ENCODE measurements at regions not wholly inside any gene's neighbourhood (a gene's known extent, or its start where the extent isn't known, plus 50 kb on each side); places are given as distances from the start of the nearest gene placed in this dataset.

GRCh38 chr14:53384073-53384472 lies 230.9 kb upstream of the DDHD1 start:
- Histone ChIP-seq H3K79me2 (ENCODE audit: insufficient read depth) (no peaks in the 10 kb centered on the region), H3K27ac (ENCODE audit: low read depth in 2 of 2, low read length in 1 of 2) (no peak overlapping the region), H3K36me3 (replicated peaks in 1 of 2; ENCODE audit: control insufficient read depth in 1 of 2, insufficient read depth in 2 of 2, low read length in 1 of 2) (no peaks in the 10 kb centered on the region), H3K4me3 (ENCODE audit: low read depth in 2 of 2, low read length in 1 of 2) (no peak overlapping the region), H3K9me3 (no peaks in the 10 kb centered on the region), H4K20me1 (ENCODE audit: insufficient read depth) (no peaks in the 10 kb centered on the region), H3K27me3 (ENCODE audit: insufficient read depth) (no peaks in the 10 kb centered on the region), H3K9me2 (no peaks in the 10 kb centered on the region), H3F3A (replicated peaks; ENCODE audit: insufficient read depth) (no peaks in the 10 kb centered on the region), H3K9ac (no peak overlapping the region), H3K4me1 (ENCODE audit: control insufficient read depth in 1 of 2, insufficient read depth in 2 of 2, low read depth in 1 of 2, low read length in 1 of 2) (no peaks in the 10 kb centered on the region), H3K4me2 (no peak overlapping the region), H2AFZ (ENCODE audit: low read depth) (no peak overlapping the region)
- no peak for DNase-seq
- ChIA-PET POLR2A (no interaction called here), CTCF (no interaction called here)
- no peak for TF ChIP-seq REST (IDR thresholded peaks at IDR 0.05; ENCODE audit: low read depth, low read length)
- no peak for TF ChIP-seq USF1 (IDR thresholded peaks at IDR 0.05; ENCODE audit: borderline replicate concordance, low read depth)
- TF ChIP-seq FOXM1 (IDR thresholded peaks at IDR 0.05; ENCODE audit: low read depth), result no peak
- TF ChIP-seq FOSL2 (IDR thresholded peaks at IDR 0.05; ENCODE audit: borderline replicate concordance, low read depth), result no peak
- WGBS (ENCODE audit: low lambda C conversion rate), result 0% methylated on average over 1 of the region's 1 CpG

- 66% methylated on average over 2 of the region's 2 CpGs for WGBS (ENCODE audit: low lambda C conversion rate)
- TF ChIP-seq REST (IDR thresholded peaks at IDR 0.05; ENCODE audit: low read depth, low read length) (no peak), ZBTB33 (IDR thresholded peaks at IDR 0.05; ENCODE audit: borderline replicate concordance, low read depth) (no peak), FOSL2 (IDR thresholded peaks at IDR 0.05; ENCODE audit: borderline replicate concordance, low read depth) (no peak), GABPA (IDR thresholded peaks at IDR 0.05; ENCODE audit: low read depth) (no peak), SIN3A (IDR thresholded peaks at IDR 0.05; ENCODE audit: borderline replicate concordance, low read depth, low read length) (no peak), EZH2phosphoT487 (IDR thresholded peaks at IDR 0.05; ENCODE audit: borderline replicate concordance, low read depth) (no peak), SMC3 (IDR thresholded peaks at IDR 0.05; ENCODE audit: low read depth, low read length) (no peak), MAX (IDR thresholded peaks at IDR 0.05; ENCODE audit: low read depth) (no peak), USF2 (IDR thresholded peaks at IDR 0.05; ENCODE audit: borderline replicate concordance, low read depth, low read length) (no peak), PBX3 (IDR thresholded peaks at IDR 0.05) (no peak), CHD2 (IDR thresholded peaks at IDR 0.05; ENCODE audit: low read length, partially characterized antibody) (no peak), RFX5 (IDR thresholded peaks at IDR 0.05; ENCODE audit: low read length) (no peak)
These were observed 228.8 kb upstream of the DDHD1 start for GRCh38 chr14:53381895-53382294.

More at GRCh38 chr14:53381895-53382294, 228.8 kb upstream of the DDHD1 start:
- no peak overlapping the region for H2AFZ ChIP-seq (ENCODE audit: low read depth)
- H3K27ac ChIP-seq (ENCODE audit: low read depth in 2 of 2, low read length in 1 of 2), result no peak overlapping the region
- H3K4me3 ChIP-seq (ENCODE audit: low read depth in 2 of 2, low read length in 1 of 2), result no peak overlapping the region
- no peaks in the 10 kb centered on the region for H3K9me3 ChIP-seq
- H3K27me3 ChIP-seq (ENCODE audit: insufficient read depth), result no peaks in the 10 kb centered on the region
- no peak for DNase-seq
- no peaks in the 10 kb centered on the region for H3K36me3 ChIP-seq (replicated peaks in 1 of 2; ENCODE audit: control insufficient read depth in 1 of 2, insufficient read depth in 2 of 2, low read length in 1 of 2)
- no peaks in the 10 kb centered on the region for H3K4me1 ChIP-seq (ENCODE audit: control insufficient read depth in 1 of 2, insufficient read depth in 2 of 2, low read depth in 1 of 2, low read length in 1 of 2)
- no peaks in the 10 kb centered on the region for H3K9me2 ChIP-seq
- H3K79me2 ChIP-seq (ENCODE audit: insufficient read depth), result no peaks in the 10 kb centered on the region
- ChIA-PET CTCF (no interaction called here), POLR2A (no interaction called here)
- no peak overlapping the region for H3K4me2 ChIP-seq
- no peak overlapping the region for H3K9ac ChIP-seq
- H4K20me1 ChIP-seq (ENCODE audit: insufficient read depth), result no peaks in the 10 kb centered on the region
- H3F3A ChIP-seq (replicated peaks; ENCODE audit: insufficient read depth), result no peaks in the 10 kb centered on the region
